KG1 (cell line): ENCODE measurements at regions not wholly inside any gene's neighbourhood (a gene's known extent, or its start where the extent isn't known, plus 50 kb on each side); places are given as distances from the start of the nearest gene placed in this dataset.

Source experiments
- DNase-seq: peaks from one replicate; lab custom pipeline; 2025; lab: John Stamatoyannopoulos, UW

DNA sequence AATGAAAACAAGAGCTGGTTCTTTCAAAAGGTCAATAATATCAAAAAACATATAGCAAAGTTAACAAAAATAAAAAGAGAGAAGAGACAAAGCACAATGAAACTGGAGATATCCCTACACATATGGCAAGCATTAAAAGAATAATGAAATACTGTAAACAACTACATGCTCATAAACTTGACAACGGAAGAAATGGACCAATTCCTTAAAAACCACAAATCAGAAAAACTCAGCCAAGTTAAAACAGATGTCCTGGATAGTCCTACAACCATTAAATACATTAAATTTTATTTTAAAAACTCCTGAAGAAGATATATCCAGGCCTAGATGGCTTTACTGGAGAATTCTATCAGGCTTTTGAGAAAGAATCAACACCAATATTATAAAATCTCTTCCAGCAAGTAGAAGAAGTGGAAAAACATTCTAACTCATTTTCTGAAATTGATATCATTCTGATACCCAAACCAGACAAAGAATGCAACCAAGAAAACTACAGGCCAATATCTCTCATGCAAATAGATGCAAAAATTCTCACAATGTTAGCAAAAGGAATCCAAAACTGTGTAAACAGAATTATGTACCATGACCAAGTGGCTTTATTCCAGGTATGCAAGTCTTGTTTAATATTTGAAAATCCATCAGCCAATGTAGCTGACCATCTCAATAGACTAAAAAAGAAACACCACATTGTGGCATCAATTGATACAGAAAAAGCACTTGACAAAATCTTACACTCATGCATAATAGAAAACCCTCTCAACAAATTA is 56.1 kb upstream of the LRRC7 start:
- no peak for DNase-seq

DNA sequence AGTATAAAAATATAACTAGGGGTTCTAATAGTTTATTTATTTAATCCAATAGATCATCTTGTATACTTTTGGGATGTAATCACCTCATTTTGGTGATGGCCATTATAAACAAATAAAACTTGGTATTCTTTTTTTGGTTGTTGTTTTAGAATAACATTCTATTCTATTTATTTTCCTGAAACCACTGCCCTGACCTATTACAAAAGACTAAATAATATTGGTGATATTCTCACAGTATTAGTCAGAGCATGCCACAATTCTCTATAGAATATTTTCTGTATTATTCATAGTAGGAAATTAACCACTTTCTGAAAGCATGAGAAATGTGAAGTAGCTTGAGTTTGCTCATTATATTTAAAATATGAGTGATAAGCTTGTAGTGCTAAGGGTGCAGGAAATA is 54.1 kb upstream of the LRRC7 start:
- DNase-seq: no peak
